ENCODE measurements at regions not wholly inside any gene's neighbourhood (a gene's known extent, or its start where the extent isn't known, plus 50 kb on each side); places are given as distances from the start of the nearest gene placed in this dataset.

DNA sequence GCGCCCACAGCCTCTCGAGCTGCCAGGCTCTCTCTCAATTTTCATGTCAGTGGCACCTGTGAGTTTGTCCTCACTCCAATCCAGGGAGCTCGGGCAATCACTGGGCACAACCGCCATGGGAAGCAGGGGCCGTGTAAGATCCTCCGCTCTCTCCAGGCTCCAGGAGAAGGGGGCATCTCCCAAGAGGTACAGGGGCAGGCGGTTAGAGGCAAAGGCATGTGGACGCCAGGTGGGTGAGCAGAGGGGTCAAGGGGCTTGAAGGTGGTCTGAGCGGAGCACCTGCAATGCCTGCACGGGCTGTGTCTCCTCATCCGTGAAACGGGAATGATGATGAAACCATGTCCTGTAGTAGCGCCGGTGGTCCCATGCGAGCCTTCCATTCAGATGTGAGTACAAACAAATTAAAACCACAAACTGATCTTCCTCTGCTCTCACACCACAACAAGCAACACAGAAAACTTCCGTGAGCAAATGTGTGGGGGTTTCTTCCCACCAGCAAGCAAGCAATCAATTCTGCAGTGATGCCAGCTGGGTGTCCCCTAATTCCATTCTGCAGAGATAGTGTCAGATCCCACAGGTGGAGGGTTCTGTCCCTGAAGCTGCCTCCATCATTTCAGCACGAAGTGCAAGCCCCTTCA lies 222.5 kb upstream of the PMEPA1 start:
- Histone ChIP-seq H3K79me2 (ENCODE audit: control insufficient read depth, insufficient read depth, low read length) (no peaks in the 10 kb centered on the region), H3K27ac (ENCODE audit: control insufficient read depth, insufficient read depth, low read length) (no peak overlapping the region), H3K9me1 (ENCODE audit: control insufficient read depth, extremely low read depth, insufficient read depth, low read length) (no peaks in the 10 kb centered on the region), H3K4me2 (ENCODE audit: control insufficient read depth, extremely low read depth, insufficient read depth, low read depth, low read length) (no peak overlapping the region), H3K4me3 (ENCODE audit: control insufficient read depth in 2 of 3, extremely low read depth in 1 of 3, insufficient read depth in 2 of 3, low read depth in 1 of 3, low read length in 3 of 3) (no peak overlapping the region), H3K36me3 (ENCODE audit: control insufficient read depth in 2 of 2, extremely low read depth in 1 of 2, insufficient read depth in 2 of 2, low read length in 2 of 2) (no peaks in the 10 kb centered on the region), H3K4me1 (ENCODE audit: control insufficient read depth, extremely low read depth, insufficient read depth, low read length) (no peaks in the 10 kb centered on the region), H3K27me3 (ENCODE audit: control insufficient read depth, extremely low read depth, insufficient read depth, low read length) (peaks cover 49% of the 10 kb centered on the region), H3K9me3 (ENCODE audit: control insufficient read depth, low read depth, low read length) (no peaks in the 10 kb centered on the region), H4K20me1 (ENCODE audit: control insufficient read depth, extremely low read depth, insufficient read depth, low read length) (no peaks in the 10 kb centered on the region), H2AFZ (ENCODE audit: control insufficient read depth, low read length) (no peak overlapping the region), H3K9ac (ENCODE audit: control insufficient read depth, extremely low read depth, insufficient read depth, low read length) (no peak overlapping the region)
- FAIRE-seq (no peak), DNase-seq (ENCODE audit: low read depth, low spot score) (no peak)
- dilution Hi-C loops (cut with MboI; ENCODE audit: extremely low pct_ligation_motif_present, low sequenced_read_pairs): no loop called here
- TF ChIP-seq EZH2 (IDR thresholded peaks at IDR 0.05; ENCODE audit: low read length): no peak
- TF ChIP-seq, protein P1, sequence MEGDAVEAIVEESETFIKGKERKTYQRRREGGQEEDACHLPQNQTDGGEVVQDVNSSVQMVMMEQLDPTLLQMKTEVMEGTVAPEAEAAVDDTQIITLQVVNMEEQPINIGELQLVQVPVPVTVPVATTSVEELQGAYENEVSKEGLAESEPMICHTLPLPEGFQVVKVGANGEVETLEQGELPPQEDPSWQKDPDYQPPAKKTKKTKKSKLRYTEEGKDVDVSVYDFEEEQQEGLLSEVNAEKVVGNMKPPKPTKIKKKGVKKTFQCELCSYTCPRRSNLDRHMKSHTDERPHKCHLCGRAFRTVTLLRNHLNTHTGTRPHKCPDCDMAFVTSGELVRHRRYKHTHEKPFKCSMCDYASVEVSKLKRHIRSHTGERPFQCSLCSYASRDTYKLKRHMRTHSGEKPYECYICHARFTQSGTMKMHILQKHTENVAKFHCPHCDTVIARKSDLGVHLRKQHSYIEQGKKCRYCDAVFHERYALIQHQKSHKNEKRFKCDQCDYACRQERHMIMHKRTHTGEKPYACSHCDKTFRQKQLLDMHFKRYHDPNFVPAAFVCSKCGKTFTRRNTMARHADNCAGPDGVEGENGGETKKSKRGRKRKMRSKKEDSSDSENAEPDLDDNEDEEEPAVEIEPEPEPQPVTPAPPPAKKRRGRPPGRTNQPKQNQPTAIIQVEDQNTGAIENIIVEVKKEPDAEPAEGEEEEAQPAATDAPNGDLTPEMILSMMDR (optimal IDR thresholded peaks at IDR 0.05 in 1 of 3, IDR thresholded peaks at IDR 0.05 in 1 of 3, conservative IDR thresholded peaks at IDR 0.05 in 1 of 3; ENCODE audit: extremely low read depth in 1 of 3, insufficient read depth in 2 of 3, low read length in 3 of 3): no peak

DNA sequence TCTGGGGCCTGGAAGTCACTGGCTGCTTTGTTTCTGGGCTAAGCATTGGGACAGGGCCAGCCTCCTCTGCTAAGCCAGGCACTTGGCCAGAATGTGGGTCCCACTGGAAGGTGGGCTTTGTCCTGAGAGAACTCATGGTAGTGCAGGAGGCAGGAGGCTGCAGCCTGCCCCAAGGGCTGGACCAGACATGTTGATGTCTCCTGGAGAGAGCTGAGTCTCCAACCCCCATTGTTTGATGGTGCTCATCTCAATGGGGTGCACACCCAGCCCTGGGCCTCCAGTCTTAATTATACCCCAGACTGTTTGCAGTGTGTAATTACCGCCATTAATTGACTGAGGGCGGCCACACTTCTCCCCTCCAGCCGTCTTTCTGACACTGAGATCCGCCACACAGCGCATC lies 220.5 kb upstream of the PMEPA1 start:
- dilution Hi-C loops (cut with MboI; ENCODE audit: extremely low pct_ligation_motif_present, low sequenced_read_pairs): no loop called here
- Histone ChIP-seq H4K20me1 (ENCODE audit: control insufficient read depth, extremely low read depth, insufficient read depth, low read length) (no peaks in the 10 kb centered on the region), H3K4me2 (ENCODE audit: control insufficient read depth, extremely low read depth, insufficient read depth, low read depth, low read length) (no peak overlapping the region), H3K79me2 (ENCODE audit: control insufficient read depth, insufficient read depth, low read length) (no peaks in the 10 kb centered on the region), H3K9ac (ENCODE audit: control insufficient read depth, extremely low read depth, insufficient read depth, low read length) (no peak overlapping the region), H3K4me3 (ENCODE audit: control insufficient read depth in 2 of 3, extremely low read depth in 1 of 3, insufficient read depth in 2 of 3, low read depth in 1 of 3, low read length in 3 of 3) (no peak overlapping the region), H3K4me1 (ENCODE audit: control insufficient read depth, extremely low read depth, insufficient read depth, low read length) (no peaks in the 10 kb centered on the region), H3K27ac (ENCODE audit: control insufficient read depth, insufficient read depth, low read length) (no peak overlapping the region), H3K27me3 (ENCODE audit: control insufficient read depth, extremely low read depth, insufficient read depth, low read length) (peaks cover 53% of the 10 kb centered on the region), H2AFZ (ENCODE audit: control insufficient read depth, low read length) (no peak overlapping the region), H3K9me3 (ENCODE audit: control insufficient read depth, low read depth, low read length) (no peaks in the 10 kb centered on the region), H3K9me1 (ENCODE audit: control insufficient read depth, extremely low read depth, insufficient read depth, low read length) (no peaks in the 10 kb centered on the region), H3K36me3 (ENCODE audit: control insufficient read depth in 2 of 2, extremely low read depth in 1 of 2, insufficient read depth in 2 of 2, low read length in 2 of 2) (no peaks in the 10 kb centered on the region)
- FAIRE-seq (no peak), DNase-seq (ENCODE audit: low read depth, low spot score) (no peak)
- no peak for TF ChIP-seq EZH2 (IDR thresholded peaks at IDR 0.05; ENCODE audit: low read length)
- TF ChIP-seq, protein P1 (optimal IDR thresholded peaks at IDR 0.05 in 1 of 3, IDR thresholded peaks at IDR 0.05 in 1 of 3, conservative IDR thresholded peaks at IDR 0.05 in 1 of 3; ENCODE audit: extremely low read depth in 1 of 3, insufficient read depth in 2 of 3, low read length in 3 of 3): no peak
